ENCODE measurements at regions not wholly inside any gene's neighbourhood (a gene's known extent, or its start where the extent isn't known, plus 50 kb on each side); places are given as distances from the start of the nearest gene placed in this dataset.

DNA sequence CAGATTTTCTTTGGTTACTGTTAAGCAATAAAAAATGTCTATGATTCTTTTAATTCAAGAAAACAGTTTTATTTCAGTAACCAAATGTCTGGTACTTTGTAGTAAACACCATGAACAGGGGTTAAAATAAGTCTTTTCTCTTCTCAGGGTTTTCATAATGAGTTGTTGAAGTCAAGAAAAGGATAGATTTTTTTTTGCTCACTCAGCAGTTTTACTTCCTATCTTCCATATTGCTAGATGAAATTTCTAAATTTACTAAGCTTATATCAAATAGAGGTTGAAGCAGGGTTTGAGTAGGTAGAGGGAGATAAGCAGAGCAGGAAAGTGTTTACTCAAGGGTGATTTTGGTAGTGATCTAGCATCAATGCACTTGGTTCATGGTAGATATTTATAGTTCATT lies 1031.3 kb downstream of the C4orf33 start:
- Histone ChIP-seq H2AK9ac (replicated peaks; ENCODE audit: low read depth, low read length, poor library complexity) (no peak overlapping the region), H3K9me3 (ENCODE audit: control insufficient read depth, insufficient read depth, low read length) (peaks cover 9% of the 10 kb centered on the region), H4K8ac (ENCODE audit: low read depth in 2 of 2, low read length in 2 of 2) (no peak overlapping the region), H3K9ac (ENCODE audit: low read depth, low read length) (no peak overlapping the region), H2AFZ (replicated peaks; ENCODE audit: low read length, poor library complexity) (no peak overlapping the region), H3K4ac (ENCODE audit: low read depth, low read length) (no peak overlapping the region), H2BK5ac (ENCODE audit: low read depth, low read length, poor library complexity, severe bottlenecking) (no peak overlapping the region), H4K5ac (ENCODE audit: low read depth, low read length) (no peak overlapping the region), H3K18ac (ENCODE audit: low read depth, low read length) (no peak overlapping the region), H2BK120ac (ENCODE audit: low read depth, low read length) (no peak overlapping the region), H3K56ac (ENCODE audit: extremely low read depth, insufficient read depth, low read length) (no peak overlapping the region), H4K91ac (ENCODE audit: insufficient read depth, low read depth, low read length) (no peak overlapping the region), H3K27me3 (ENCODE audit: control insufficient read depth, insufficient read depth, low read length) (no peaks in the 10 kb centered on the region), H3K27ac (ENCODE audit: insufficient read depth, low read length) (no peak overlapping the region), H3K14ac (replicated peaks; ENCODE audit: low read depth, low read length) (no peak overlapping the region), H3K79me1 (ENCODE audit: low read depth in 1 of 2, low read length in 2 of 2) (no peaks in the 10 kb centered on the region), H3K4me3 (ENCODE audit: insufficient read depth, low read depth, low read length) (no peak overlapping the region), H3K4me2 (ENCODE audit: low read depth, low read length) (no peak overlapping the region), H4K20me1 (ENCODE audit: insufficient read depth, low read length) (no peaks in the 10 kb centered on the region), H2AK5ac (ENCODE audit: low read depth, low read length) (no peak overlapping the region), H2BK20ac (ENCODE audit: low read depth, low read length) (no peak overlapping the region), H3K36me3 (ENCODE audit: control insufficient read depth, insufficient read depth, low read length) (no peaks in the 10 kb centered on the region), H3K23ac (ENCODE audit: low read depth, low read length) (no peak overlapping the region), H2BK15ac (ENCODE audit: low read depth, low read length) (no peak overlapping the region), H3K9me1 (ENCODE audit: insufficient read depth, low read length) (no peaks in the 10 kb centered on the region), H3K4me1 (ENCODE audit: control insufficient read depth, insufficient read depth, low read length) (no peaks in the 10 kb centered on the region)
- BruUV-seq (replicated peaks): no TSS peak
- POLR2A ChIA-PET (ENCODE audit: unreplicated experiment): no interaction called here
- no peak for ATAC-seq (ENCODE audit: low read depth)
- peak; percentile 99 for TF ChIP-seq MAFK (IDR thresholded peaks at IDR 0.05; ENCODE audit: low read depth, low read length)
- TF ChIP-seq, protein P1, sequence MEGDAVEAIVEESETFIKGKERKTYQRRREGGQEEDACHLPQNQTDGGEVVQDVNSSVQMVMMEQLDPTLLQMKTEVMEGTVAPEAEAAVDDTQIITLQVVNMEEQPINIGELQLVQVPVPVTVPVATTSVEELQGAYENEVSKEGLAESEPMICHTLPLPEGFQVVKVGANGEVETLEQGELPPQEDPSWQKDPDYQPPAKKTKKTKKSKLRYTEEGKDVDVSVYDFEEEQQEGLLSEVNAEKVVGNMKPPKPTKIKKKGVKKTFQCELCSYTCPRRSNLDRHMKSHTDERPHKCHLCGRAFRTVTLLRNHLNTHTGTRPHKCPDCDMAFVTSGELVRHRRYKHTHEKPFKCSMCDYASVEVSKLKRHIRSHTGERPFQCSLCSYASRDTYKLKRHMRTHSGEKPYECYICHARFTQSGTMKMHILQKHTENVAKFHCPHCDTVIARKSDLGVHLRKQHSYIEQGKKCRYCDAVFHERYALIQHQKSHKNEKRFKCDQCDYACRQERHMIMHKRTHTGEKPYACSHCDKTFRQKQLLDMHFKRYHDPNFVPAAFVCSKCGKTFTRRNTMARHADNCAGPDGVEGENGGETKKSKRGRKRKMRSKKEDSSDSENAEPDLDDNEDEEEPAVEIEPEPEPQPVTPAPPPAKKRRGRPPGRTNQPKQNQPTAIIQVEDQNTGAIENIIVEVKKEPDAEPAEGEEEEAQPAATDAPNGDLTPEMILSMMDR (conservative IDR thresholded peaks at IDR 0.05; ENCODE audit: low read depth, low read length): no peak
- dilution Hi-C loops (cut with HindIII; ENCODE audit: low sequenced_read_pairs, unreplicated experiment): no loop called here
- no peak for DNase-seq
- CTCF ChIA-PET: no interaction called here
- intact Hi-C loops (cut with micrococcal nuclease): no loop called here
- in situ Hi-C loops (cut with MboI; ENCODE audit: low sequenced_read_pairs): no loop called here

Measured in IMR-90 (cell line).